ENCODE measurements at regions not wholly inside any gene's neighbourhood (a gene's known extent, or its start where the extent isn't known, plus 50 kb on each side); places are given as distances from the start of the nearest gene placed in this dataset.

GRCh38 chr14:100955201-100955600, 51.7 kb upstream of the RTL1 start:
- ChIA-PET CTCF (no interaction called here), POLR2A (no interaction called here)
- intact Hi-C loops (cut with micrococcal nuclease) = no loop called here
- no peak for ATAC-seq
- H3K4me3 Mint-ChIP-seq = no peak overlapping the region
- H3K27ac Mint-ChIP-seq = no peak overlapping the region
- no peaks in the 10 kb centered on the region for H3K36me3 Mint-ChIP-seq (ENCODE audit: low read depth)
- no peak for TF ChIP-seq CTCF (IDR thresholded peaks at IDR 0.05)
- no peak for DNase-seq
- H3K4me1 Mint-ChIP-seq (ENCODE audit: low read depth) = no peaks in the 10 kb centered on the region
- H3K27me3 Mint-ChIP-seq = peaks cover 16% of the 10 kb centered on the region
- H3K9me3 Mint-ChIP-seq = no peaks in the 10 kb centered on the region

GRCh38 chr14:100962494-100962893, 59.0 kb upstream of the RTL1 start:
- no peak for TF ChIP-seq CTCF (IDR thresholded peaks at IDR 0.05)
- no peaks in the 10 kb centered on the region for H3K36me3 Mint-ChIP-seq (ENCODE audit: low read depth)
- no peaks in the 10 kb centered on the region for H3K4me1 Mint-ChIP-seq (ENCODE audit: low read depth)
- no peak overlapping the region for H3K27ac Mint-ChIP-seq
- no peaks in the 10 kb centered on the region for H3K9me3 Mint-ChIP-seq
- ATAC-seq = no peak
- intact Hi-C loops (cut with micrococcal nuclease) = no loop called here
- no peak overlapping the region for H3K4me3 Mint-ChIP-seq
- CTCF ChIA-PET = no interaction called here
- H3K27me3 Mint-ChIP-seq = peaks cover 18% of the 10 kb centered on the region
- POLR2A ChIA-PET = no interaction called here
- DNase-seq = no peak

- peaks cover 8% of the 10 kb centered on the region for H3K27me3 Mint-ChIP-seq
- no peak overlapping the region for H3K27ac Mint-ChIP-seq
- no peak overlapping the region for H3K4me3 Mint-ChIP-seq
- no peak for ATAC-seq
- ChIA-PET POLR2A (no interaction called here), CTCF (no interaction called here)
- no peak for DNase-seq
- H3K36me3 Mint-ChIP-seq (ENCODE audit: low read depth) = no peaks in the 10 kb centered on the region
- intact Hi-C loops (cut with micrococcal nuclease) = no loop called here
- no peaks in the 10 kb centered on the region for H3K4me1 Mint-ChIP-seq (ENCODE audit: low read depth)
- no peak for TF ChIP-seq CTCF (IDR thresholded peaks at IDR 0.05)
- H3K9me3 Mint-ChIP-seq = no peaks in the 10 kb centered on the region
These were observed 61.8 kb upstream of the RTL1 start for GRCh38 chr14:100965296-100965695.

- H3K4me1 Mint-ChIP-seq (ENCODE audit: low read depth) = no peaks in the 10 kb centered on the region
- no peaks in the 10 kb centered on the region for H3K9me3 Mint-ChIP-seq
- intact Hi-C loops (cut with micrococcal nuclease) = no loop called here
- H3K27me3 Mint-ChIP-seq = peaks cover 6% of the 10 kb centered on the region
- POLR2A ChIA-PET = no interaction called here
- no peak overlapping the region for H3K27ac Mint-ChIP-seq
- no peaks in the 10 kb centered on the region for H3K36me3 Mint-ChIP-seq (ENCODE audit: low read depth)
- DNase-seq (no peak), ATAC-seq (no peak)
- CTCF ChIA-PET = no interaction called here
- no peak overlapping the region for H3K4me3 Mint-ChIP-seq
- no peak for TF ChIP-seq CTCF (IDR thresholded peaks at IDR 0.05)
These were observed 63.7 kb upstream of the RTL1 start for GRCh38 chr14:100967178-100967577.

- H3K27ac Mint-ChIP-seq = no peak overlapping the region
- POLR2A ChIA-PET = no interaction called here
- CTCF ChIA-PET = no interaction called here
These were observed 64.4 kb upstream of the RTL1 start for GRCh38 chr14:100967930-100968329.

More at GRCh38 chr14:100967930-100968329, 64.4 kb upstream of the RTL1 start:
- Mint-ChIP-seq H3K36me3 (ENCODE audit: low read depth) (no peaks in the 10 kb centered on the region), H3K4me3 (no peak overlapping the region), H3K4me1 (ENCODE audit: low read depth) (no peaks in the 10 kb centered on the region), H3K27me3 (peaks cover 5% of the 10 kb centered on the region), H3K9me3 (no peaks in the 10 kb centered on the region)
- no peak for TF ChIP-seq CTCF (IDR thresholded peaks at IDR 0.05)
- ATAC-seq (no peak), DNase-seq (no peak)
- intact Hi-C loops (cut with micrococcal nuclease) = no loop called here
